ENCODE measurements at regions not wholly inside any gene's neighbourhood (a gene's known extent, or its start where the extent isn't known, plus 50 kb on each side); places are given as distances from the start of the nearest gene placed in this dataset.

DNA sequence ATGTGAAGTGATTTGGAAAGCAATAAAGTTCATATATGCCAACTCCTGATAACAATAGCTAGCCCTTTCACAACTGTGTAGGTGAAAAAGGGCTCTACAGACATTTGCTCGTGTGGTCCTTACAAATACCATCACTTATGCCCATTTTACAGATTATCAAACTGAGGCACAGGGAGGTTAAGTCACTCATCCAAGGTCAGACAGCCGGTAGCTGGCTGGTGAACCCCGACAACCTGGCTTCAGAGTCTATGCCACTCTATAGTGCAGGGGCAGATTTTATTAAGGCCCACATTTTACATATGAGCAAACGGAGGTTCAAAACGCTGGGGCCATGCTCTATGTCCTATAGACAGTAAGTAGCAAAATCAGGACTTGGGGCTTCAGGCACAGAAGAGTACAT, 280.5 kb downstream of the RRAGC start:
- no peaks in the 10 kb centered on the region for H3K4me1 ChIP-seq (ENCODE audit: low read depth)
- no peaks in the 10 kb centered on the region for H3K9me3 ChIP-seq (ENCODE audit: low read depth)
- TF ChIP-seq, protein P1, sequence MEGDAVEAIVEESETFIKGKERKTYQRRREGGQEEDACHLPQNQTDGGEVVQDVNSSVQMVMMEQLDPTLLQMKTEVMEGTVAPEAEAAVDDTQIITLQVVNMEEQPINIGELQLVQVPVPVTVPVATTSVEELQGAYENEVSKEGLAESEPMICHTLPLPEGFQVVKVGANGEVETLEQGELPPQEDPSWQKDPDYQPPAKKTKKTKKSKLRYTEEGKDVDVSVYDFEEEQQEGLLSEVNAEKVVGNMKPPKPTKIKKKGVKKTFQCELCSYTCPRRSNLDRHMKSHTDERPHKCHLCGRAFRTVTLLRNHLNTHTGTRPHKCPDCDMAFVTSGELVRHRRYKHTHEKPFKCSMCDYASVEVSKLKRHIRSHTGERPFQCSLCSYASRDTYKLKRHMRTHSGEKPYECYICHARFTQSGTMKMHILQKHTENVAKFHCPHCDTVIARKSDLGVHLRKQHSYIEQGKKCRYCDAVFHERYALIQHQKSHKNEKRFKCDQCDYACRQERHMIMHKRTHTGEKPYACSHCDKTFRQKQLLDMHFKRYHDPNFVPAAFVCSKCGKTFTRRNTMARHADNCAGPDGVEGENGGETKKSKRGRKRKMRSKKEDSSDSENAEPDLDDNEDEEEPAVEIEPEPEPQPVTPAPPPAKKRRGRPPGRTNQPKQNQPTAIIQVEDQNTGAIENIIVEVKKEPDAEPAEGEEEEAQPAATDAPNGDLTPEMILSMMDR (IDR thresholded peaks at IDR 0.05; ENCODE audit: low read depth, low read length), result no peak
- peak overlapping the region; percentile 18 for H3K4me3 ChIP-seq
- no peak overlapping the region for H3K27ac ChIP-seq
- no peak for DNase-seq (ENCODE audit: low read depth in 1 of 2, low spot score in 1 of 2)
- H3K27me3 ChIP-seq, result peaks cover 71% of the 10 kb centered on the region
- no peaks in the 10 kb centered on the region for H3K36me3 ChIP-seq

DNA sequence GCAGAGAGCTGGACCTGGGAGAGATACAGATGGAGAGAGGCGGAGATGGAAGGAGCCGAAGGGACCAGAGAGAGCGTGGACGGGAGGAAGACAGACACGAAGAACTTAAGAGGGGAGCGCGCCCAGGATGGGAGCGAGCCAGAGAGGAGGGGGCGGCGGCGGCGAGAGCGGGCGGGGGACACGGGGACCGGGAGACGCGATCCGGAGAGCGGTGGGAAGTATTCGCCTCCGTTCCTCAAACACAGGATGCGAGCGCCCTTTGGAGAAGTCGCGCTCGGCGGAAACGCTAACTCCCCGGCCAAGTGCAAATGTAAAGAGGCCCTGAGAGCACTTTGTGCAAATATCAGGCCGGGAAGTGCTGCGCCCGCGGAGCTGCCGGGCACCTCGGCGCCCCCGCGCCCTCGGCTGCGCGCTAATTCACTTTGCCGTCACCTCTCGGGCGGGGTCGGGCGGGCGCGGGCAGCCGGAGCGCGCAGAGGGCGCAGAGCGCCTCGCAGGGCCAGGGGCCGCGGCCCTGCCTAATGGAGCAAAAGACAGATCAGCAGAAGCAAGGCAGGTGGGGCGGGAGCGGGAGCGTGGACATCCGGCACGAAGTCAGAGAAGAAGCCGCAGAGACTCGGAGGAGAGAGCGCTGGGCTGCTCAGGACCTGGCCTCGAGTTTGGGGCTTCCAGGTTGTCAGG, 281.2 kb downstream of the RRAGC start:
- Histone ChIP-seq H3K4me1 (ENCODE audit: low read depth) (no peaks in the 10 kb centered on the region), H3K36me3 (no peaks in the 10 kb centered on the region), H3K27ac (no peak overlapping the region), H3K27me3 (peaks cover 77% of the 10 kb centered on the region), H3K4me3 (peak overlapping the region; percentile 18), H3K9me3 (ENCODE audit: low read depth) (no peaks in the 10 kb centered on the region)
- DNase-seq (ENCODE audit: low read depth in 1 of 2, low spot score in 1 of 2), result peak in 1 of 2 donors; percentile 48
- TF ChIP-seq, protein P1 (IDR thresholded peaks at IDR 0.05; ENCODE audit: low read depth, low read length), result no peak

DNA sequence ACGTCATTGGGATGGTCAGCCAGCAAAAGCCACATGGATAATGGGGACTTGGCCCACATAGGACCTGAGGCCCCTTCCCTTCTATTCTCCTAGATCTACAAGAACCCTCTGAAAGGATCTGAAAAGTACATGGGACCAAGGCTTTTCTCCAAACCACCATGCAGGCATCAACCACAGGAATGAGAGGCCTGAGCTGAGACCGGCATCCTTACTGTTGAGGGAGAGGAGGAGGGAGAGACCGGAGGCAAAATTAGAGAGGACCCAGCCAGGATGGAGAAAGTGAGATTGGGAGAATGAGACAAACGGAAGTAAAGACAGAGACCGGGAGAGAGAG, 281.7 kb downstream of the RRAGC start:
- peaks cover 82% of the 10 kb centered on the region for H3K27me3 ChIP-seq
- TF ChIP-seq, protein P1 (IDR thresholded peaks at IDR 0.05; ENCODE audit: low read depth, low read length), result no peak
- no peak overlapping the region for H3K27ac ChIP-seq
- DNase-seq (ENCODE audit: low read depth in 1 of 2, low spot score in 1 of 2), result no peak
- peak overlapping the region; percentile 18 for H3K4me3 ChIP-seq
- no peaks in the 10 kb centered on the region for H3K4me1 ChIP-seq (ENCODE audit: low read depth)
- no peaks in the 10 kb centered on the region for H3K36me3 ChIP-seq
- no peaks in the 10 kb centered on the region for H3K9me3 ChIP-seq (ENCODE audit: low read depth)

DNA sequence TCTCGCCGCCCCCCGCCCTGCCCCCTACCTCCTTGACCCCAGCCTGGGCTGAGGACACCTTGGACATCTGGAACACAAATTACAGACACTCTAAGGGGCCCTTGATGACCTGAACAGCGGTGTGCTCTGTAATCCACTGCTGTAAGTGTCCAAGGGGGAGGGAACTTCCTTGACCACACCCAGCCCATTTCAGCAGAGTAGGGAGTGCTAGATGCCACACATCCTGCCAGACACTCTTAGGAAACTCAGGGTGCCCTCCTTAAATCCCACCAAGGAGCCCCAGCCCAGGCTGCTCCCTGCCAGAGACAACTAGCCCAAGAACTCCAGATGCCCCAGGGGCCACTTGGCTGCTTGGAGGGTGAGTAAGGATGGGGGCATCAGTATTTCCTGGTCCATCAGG, 282.2 kb downstream of the RRAGC start:
- Histone ChIP-seq H3K27me3 (peaks cover 86% of the 10 kb centered on the region), H3K27ac (no peak overlapping the region), H3K9me3 (ENCODE audit: low read depth) (no peaks in the 10 kb centered on the region), H3K36me3 (no peaks in the 10 kb centered on the region), H3K4me3 (no peak overlapping the region), H3K4me1 (ENCODE audit: low read depth) (no peaks in the 10 kb centered on the region)
- DNase-seq (ENCODE audit: low read depth in 1 of 2, low spot score in 1 of 2), result no peak
- TF ChIP-seq, protein P1 (IDR thresholded peaks at IDR 0.05; ENCODE audit: low read depth, low read length), result no peak

DNA sequence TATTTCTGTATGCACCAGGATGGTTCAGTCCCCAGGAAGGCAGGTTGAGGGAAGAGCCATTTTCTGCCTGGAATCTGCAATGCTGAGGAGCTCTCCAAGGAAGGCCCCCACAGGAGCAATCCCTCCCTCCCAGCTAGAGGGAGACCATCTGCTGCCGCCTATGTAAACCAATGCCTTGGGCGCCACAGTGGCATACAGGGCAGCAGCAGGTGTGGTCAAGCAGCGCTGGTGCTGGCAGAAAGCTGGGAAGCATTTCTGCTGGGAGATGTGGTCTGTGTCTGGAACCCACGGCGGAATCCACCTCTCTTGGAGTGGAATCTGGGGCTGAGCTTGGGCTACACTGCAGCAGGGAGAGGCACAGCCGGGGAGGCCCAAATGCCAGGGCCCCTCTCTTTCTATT, 283.3 kb downstream of the RRAGC start:
- Histone ChIP-seq H3K9me3 (ENCODE audit: low read depth) (no peaks in the 10 kb centered on the region), H3K27me3 (peaks cover 94% of the 10 kb centered on the region), H3K4me3 (no peak overlapping the region), H3K4me1 (ENCODE audit: low read depth) (no peaks in the 10 kb centered on the region), H3K27ac (no peak overlapping the region), H3K36me3 (no peaks in the 10 kb centered on the region)
- DNase-seq (ENCODE audit: low read depth in 1 of 2, low spot score in 1 of 2), result no peak
- TF ChIP-seq, protein P1 (IDR thresholded peaks at IDR 0.05; ENCODE audit: low read depth, low read length), result no peak

All from cardiac muscle cell (in vitro differentiated cells and primary cell).